Spleen (tissue), 7 donors: ENCODE measurements at regions not wholly inside any gene's neighbourhood (a gene's known extent, or its start where the extent isn't known, plus 50 kb on each side); places are given as distances from the start of the nearest gene placed in this dataset.

Experiments
- POLR2A ChIP-seq, 3 donors: fragments of 450-650 bp; IDR thresholded peaks; one replicate each; pipeline ENCODE4 v1.5.1; 2017; ENCODE audit warnings: antibody characterized with exemption in 3 of 3, mild to moderate bottlenecking in 1 of 3
- TF ChIP-seq, protein P1 (sequence below), 11 experiments: fragments of 200-600 bp in 7 of 11; fragments of 450-650 bp in 4 of 11; sonication (generic) in 4 of 11; IDR thresholded peaks in 8 of 11; conservative IDR thresholded peaks in 3 of 11; 1 replicate in 7 of 11; 2 replicates in 4 of 11; pipeline versions ENCODE4 v1.4.0 to v1.8.0; 2016 to 2021; ENCODE audit warnings: antibody characterized with exemption in 11 of 11, inconsistent platforms in 4 of 11, mild to moderate bottlenecking in 1 of 11
- donor health status: DM: no; HTN: no; CAD: no; lungs with moderate emphysema.
- donor health status: DM: no; HTN: no; CAD: no.
- donor health status: DM: no; HTN: no; CAD: no.

DNA sequence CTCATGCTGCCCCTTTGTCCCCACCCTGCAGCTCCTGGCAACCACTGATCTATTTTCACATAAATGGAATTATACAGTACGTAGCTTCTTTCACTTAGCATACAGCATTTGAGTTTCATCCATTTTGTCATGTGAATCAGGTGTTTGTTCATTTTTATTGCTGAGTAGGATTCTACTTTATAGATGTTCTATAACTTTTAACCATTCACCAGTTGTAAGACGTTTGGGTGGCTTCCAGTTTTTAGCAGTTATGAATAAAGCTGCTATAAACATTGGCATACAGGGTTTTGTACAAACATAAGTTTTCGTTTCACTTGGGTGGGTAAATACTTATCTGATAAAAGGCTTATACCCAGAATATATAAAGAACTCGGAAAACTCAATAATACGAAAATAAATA is 102.3 kb upstream of the KLHL13 start:
- no peak for TF ChIP-seq POLR2A (IDR thresholded peaks at IDR 0.05)
- TF ChIP-seq, protein P1, sequence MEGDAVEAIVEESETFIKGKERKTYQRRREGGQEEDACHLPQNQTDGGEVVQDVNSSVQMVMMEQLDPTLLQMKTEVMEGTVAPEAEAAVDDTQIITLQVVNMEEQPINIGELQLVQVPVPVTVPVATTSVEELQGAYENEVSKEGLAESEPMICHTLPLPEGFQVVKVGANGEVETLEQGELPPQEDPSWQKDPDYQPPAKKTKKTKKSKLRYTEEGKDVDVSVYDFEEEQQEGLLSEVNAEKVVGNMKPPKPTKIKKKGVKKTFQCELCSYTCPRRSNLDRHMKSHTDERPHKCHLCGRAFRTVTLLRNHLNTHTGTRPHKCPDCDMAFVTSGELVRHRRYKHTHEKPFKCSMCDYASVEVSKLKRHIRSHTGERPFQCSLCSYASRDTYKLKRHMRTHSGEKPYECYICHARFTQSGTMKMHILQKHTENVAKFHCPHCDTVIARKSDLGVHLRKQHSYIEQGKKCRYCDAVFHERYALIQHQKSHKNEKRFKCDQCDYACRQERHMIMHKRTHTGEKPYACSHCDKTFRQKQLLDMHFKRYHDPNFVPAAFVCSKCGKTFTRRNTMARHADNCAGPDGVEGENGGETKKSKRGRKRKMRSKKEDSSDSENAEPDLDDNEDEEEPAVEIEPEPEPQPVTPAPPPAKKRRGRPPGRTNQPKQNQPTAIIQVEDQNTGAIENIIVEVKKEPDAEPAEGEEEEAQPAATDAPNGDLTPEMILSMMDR (IDR thresholded peaks at IDR 0.05 in 8 of 11, conservative IDR thresholded peaks at IDR 0.05 in 3 of 11) = no peak
